Keratinocyte (primary cell): ENCODE measurements at regions not wholly inside any gene's neighbourhood (a gene's known extent, or its start where the extent isn't known, plus 50 kb on each side); places are given as distances from the start of the nearest gene placed in this dataset.

Experiments used
- EZH2 ChIP-seq: IDR thresholded peaks from one replicate; pipeline ENCODE4 v1.6.1; 2012; ENCODE audit warnings: inconsistent platforms, mild to moderate bottlenecking, low read length, moderate library complexity
- TF ChIP-seq, protein P1 (sequence below), 3 experiments: IDR thresholded peaks in 1 of 3; conservative IDR thresholded peaks in 1 of 3; optimal IDR thresholded peaks in 1 of 3; 2 replicates in 2 of 3; 3 replicates in 1 of 3; pipeline versions ENCODE3 to v1.5.1; 2011; ENCODE audit warnings: low read length in 3 of 3, mild to moderate bottlenecking in 3 of 3, moderate library complexity in 2 of 3, control low read depth in 1 of 3, inconsistent platforms in 1 of 3; ENCODE audit not compliant: insufficient read depth in 2 of 3; ENCODE audit errors: extremely low read depth in 1 of 3

DNA sequence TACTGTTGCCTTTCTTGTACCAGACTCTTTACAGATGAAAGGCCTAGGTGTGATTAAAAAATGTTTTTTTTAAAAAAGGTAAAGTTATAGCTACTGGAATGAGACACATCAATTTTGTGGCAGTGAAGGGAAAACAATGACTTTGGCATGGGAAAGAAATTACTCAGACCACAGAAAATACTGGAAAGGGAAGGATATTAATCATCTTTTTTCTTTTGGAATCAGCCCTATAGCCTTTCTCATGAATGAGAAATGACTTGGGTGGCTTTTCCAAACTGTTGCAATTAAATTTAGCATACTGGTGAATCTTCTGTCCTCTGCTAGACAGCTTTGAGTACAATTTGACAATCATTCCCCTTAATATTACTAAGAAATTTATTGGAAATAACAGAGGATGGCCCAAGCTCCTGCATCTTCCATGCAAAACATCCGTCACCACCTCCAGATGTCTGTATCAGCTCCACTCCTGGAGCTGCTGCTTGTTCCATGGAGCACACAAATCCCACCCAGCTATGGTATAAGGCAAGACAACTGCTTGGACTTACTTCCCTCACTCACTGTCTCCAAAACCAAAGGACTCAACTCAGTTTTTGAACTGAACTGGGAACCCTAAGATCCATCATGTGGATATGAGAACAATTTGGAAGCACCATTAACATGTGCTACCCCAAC is 97.6 kb upstream of the ARSJ start:
- TF ChIP-seq, protein P1, sequence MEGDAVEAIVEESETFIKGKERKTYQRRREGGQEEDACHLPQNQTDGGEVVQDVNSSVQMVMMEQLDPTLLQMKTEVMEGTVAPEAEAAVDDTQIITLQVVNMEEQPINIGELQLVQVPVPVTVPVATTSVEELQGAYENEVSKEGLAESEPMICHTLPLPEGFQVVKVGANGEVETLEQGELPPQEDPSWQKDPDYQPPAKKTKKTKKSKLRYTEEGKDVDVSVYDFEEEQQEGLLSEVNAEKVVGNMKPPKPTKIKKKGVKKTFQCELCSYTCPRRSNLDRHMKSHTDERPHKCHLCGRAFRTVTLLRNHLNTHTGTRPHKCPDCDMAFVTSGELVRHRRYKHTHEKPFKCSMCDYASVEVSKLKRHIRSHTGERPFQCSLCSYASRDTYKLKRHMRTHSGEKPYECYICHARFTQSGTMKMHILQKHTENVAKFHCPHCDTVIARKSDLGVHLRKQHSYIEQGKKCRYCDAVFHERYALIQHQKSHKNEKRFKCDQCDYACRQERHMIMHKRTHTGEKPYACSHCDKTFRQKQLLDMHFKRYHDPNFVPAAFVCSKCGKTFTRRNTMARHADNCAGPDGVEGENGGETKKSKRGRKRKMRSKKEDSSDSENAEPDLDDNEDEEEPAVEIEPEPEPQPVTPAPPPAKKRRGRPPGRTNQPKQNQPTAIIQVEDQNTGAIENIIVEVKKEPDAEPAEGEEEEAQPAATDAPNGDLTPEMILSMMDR (optimal IDR thresholded peaks at IDR 0.05 in 1 of 3, IDR thresholded peaks at IDR 0.05 in 1 of 3, conservative IDR thresholded peaks at IDR 0.05 in 1 of 3; ENCODE audit: extremely low read depth in 1 of 3, insufficient read depth in 2 of 3, low read length in 3 of 3), result no peak
- no peak for TF ChIP-seq EZH2
